Stimulated activated CD4-positive, alpha-beta T cell treated with anti-CD3 and anti-CD28 coated beads, Interleukin-15, amount 100 ng/mL, for 48 hours (primary cell): ENCODE measurements at regions not wholly inside any gene's neighbourhood (a gene's known extent, or its start where the extent isn't known, plus 50 kb on each side); places are given as distances from the start of the nearest gene placed in this dataset.
"Not testable (repeated sequence)": the region's sequence is repeated elsewhere in the genome, so short reads cannot be mapped to it uniquely, and the experiment has no call there.

Experiments
- DNase-seq, 2 donors: peaks; one replicate each; pipeline ENCODE4 v3.0.0-alpha.2; 2020; ENCODE audit warnings: low read depth in 2 of 2

DNA sequence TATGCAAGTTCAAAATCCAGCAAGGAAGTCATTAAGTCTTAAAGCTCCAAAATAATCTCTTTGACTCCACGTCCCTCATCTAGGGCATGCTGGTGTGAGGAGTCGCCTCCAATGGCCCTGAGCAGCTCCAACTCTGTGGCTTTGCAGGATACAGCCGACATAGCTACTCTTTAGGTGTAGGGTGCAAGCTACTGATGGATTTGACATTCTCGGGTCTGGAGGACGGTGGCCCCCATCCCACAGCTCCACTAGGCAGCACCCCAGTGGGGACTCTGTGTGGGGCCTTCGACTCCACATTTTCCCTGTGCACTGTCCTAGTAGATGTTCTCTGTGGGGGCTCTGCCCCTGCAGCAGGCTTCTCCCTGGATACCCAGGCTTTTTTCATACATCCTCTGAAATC is 333.2 kb upstream of the FGF13 start:
- no peak for DNase-seq

DNA sequence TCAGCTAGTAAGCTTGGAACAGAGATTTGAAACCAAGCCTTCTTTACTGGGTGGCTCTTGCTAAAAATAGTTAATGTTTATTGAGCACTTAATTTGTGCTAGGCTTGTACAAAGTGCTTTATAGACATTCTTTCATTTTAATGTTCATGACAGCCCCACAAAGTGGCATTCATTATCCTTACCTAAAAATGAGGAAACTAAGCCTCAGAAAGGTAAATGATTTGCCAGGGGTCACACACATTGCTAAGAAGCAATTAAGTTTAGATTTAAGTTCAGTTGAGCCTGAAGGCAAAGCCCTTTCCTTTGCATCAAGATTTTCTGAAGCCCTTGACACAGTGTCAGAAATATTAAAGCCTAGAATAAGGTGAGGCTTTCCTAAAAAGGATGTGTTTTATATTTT is 327.5 kb upstream of the FGF13 start:
- DNase-seq: no peak

DNA sequence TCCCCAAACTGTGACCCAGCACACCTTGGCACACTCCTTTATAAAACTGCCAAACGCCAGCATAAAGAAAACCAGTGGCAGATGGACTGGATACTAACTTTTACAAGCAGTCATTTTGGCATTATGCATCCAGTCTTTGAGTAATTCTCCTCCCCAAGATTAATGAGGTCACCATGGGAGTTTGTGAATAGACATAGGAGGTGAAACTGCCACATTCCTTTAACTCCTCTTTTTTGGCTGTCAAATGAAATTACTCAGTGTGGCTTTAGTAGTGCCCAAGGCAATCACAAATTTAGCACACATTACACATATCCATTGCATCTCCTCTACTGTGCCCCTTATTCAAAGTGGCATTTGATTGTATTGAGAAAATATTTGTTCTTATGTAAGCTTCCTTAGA is 315.3 kb upstream of the FGF13 start:
- DNase-seq: no peak

DNA sequence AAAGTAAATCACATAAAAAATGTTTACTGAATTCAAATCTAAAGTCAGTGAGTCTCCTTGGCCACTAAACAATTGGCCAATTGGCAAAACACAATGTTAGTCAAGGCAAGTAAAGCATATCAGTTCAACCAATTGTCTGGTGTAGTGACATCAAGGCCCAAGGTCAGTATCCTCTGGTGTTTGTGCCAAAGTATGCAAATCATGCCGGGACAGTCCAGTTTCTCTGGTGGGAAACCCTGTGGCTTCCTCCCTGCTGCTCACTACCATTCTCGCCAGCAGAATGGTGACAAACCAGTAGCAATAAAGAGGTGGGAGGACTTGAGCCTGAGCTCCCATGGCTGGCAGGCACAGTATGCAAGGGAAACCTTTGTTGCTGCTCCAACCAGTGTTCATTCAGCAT is 314.9 kb upstream of the FGF13 start:
- DNase-seq: no peak

DNA sequence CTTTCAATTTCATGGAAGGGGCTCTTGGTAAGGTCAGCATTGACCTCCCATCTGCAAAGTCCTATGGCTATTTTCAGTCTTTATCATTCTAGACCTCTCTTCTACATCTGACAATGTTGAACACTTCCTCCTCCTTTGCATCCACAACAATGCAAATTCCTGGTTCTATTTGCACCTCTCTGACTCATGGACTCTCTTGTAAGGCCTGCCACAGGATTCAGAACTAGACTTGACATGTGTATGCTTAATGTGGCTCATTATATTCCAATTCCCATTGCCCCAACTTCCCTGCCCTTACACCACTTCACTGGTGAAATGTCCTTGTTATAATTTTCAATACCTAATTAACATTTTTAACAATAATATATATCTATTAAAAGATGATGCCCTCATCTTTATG is 314.3 kb upstream of the FGF13 start:
- no peak for DNase-seq

DNA sequence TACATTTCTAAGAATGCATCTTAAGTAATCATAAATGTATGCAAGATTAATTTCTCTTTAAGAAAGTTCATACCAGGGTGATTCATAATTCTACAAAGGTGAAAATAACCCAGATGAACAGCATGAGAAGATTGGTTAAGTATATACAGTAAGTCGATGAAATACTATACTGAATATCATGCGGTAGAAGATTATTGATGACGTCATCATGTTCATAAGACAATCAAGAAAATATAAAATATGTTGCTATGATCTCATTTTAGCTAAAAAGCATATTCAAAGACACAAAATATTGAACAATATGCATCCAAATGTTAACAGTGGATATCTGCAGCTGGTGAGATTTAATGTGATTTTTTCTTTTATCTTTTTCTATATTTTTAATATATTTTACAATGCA is 312.0 kb upstream of the FGF13 start:
- DNase-seq: no peak

DNA sequence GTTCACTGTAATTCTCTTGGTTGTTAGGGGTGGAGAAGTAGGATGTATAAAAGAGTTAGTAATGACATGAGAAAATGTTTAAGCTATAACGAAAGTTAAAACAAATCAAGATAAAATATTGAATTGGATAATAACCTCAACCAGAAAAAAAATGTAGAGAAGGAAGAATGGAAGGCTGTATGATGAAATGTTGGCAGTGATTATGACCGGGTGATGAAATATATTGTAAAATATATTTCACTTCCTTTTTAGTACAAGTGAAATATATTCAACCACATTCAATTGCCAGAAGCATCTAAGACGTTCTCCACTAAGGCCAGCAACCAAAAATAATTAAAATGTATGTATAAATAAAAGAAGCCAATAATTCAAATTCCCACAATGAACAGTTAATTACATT is 309.3 kb upstream of the FGF13 start:
- DNase-seq: no peak

DNA sequence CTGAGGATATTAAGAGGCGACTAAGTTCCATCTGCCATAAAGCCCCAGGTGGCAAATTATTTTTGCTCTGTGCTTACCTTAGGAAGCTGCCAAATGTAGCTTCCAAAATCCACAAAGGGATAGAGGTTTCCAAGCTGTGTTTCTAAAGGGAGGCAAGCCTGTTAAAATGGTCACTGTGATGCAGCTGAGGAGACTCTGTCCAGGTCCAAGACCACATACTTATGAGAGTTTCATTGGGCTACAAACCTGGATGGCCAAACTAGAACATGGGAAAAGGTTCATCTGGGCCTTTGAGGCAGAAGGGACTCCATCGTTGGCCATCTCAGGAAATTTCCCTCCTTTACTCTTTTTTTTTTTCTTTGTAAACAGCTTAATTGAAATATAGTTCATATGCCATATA is 306.9 kb upstream of the FGF13 start:
- no peak for DNase-seq

DNA sequence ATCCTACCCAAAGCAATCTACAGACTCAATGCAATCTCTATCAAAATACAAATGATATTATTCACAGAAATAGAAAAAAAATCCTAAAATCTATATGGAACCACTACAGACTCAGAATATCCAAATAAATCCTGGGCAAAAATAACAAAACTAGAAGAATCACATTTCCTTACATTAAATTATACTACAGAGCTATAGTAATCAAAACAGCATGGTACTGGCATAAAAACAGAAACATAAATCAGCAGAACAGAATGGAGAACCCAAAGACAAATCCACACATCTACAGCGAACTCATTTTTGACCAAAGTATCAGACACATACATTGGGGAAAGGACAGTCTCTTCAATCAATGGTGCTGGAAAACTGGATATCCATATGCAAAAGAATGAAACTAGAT is 304.1 kb upstream of the FGF13 start:
- no peak for DNase-seq

DNA sequence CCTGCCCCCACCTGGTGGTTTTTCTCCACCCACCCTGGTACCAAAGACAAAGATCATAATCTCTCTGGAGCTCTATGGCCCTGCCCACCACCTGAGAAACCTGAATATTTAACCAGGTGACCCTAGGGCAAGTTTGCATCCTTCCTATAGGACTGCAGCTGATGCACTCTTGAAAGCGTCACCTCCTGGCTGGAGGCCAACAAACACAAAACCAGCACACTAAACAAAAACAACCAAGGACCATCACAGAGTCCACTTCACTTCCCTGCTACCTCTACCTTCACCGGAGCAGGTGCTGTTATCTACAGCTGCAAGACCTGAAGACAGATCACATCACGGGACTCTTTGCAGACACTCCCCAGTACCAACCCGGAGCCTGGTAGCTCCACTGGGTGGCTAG is 296.7 kb upstream of the FGF13 start:
- DNase-seq: no peak

DNA sequence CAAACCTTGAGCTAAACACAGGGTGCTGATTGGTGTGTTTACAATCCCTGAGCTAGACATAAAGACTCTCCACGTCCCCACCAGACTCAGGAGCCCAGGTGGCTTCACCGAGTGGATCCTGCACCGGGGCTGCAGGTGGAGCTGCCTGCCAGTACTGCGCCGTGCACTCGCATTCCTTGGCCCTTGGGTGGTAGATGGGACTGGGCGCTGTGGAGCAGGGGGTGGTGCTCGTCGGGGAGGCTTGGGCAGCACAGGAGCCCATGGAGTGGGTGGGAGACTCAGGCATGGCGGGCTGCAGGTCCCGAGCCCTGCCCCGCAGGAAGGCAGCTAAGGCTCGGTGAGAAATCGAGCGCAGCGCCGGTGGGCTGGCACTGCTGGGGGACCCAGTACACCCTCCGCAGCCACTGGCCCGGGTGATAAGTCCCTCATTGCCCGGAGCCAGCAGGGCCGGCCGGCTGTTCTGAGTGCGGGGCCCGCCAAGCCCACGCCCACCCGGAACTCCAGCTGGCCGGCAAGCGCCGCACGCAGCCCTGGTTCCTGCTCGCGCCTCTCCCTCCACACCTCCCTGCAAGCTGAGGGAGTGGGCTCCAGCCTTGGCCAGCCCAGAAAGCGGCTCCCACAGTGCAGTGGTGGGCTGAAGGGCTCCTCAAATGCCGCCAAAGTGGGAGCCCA is 292.5 kb upstream of the FGF13 start:
- DNase-seq: not testable (repeated sequence)

DNA sequence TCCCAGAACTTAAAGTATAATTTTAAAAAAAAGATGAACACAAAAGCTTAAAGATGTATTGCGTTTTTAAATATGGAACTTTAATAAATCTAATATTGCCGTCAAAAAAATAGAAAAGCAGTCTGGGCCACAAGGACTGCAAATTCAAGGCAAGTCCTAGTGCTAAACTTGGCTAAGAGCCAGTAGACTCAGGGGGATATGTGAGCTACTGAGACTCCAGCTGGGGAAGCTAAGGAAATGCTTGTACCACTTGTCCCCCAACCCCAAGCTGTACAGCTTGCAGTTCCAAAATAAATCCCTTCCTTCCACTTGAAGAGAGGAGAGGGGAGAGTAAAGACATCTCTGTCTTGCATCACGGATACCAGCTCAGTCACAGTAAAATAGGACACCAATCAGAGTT is 290.8 kb upstream of the FGF13 start:
- no peak for DNase-seq

DNA sequence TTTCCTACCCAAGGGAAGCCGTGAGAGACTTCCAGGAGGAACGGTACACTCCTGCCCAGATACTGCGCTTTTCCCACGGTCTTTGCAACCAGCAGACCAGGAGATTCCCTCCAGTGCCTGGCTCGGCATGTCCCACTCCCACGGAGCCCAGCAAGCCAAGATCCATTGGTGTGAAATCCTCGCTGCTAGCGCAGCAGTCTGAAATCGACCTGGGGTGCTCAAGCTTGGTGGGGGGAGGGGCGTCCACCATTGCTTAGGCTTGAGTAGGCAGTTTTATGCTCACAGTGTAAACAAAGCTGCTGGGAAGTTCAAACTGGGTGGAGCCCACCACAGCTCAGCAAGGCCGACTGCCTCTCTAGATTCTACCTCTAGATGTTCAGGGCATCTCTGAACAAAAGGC is 284.8 kb upstream of the FGF13 start:
- DNase-seq: no peak

DNA sequence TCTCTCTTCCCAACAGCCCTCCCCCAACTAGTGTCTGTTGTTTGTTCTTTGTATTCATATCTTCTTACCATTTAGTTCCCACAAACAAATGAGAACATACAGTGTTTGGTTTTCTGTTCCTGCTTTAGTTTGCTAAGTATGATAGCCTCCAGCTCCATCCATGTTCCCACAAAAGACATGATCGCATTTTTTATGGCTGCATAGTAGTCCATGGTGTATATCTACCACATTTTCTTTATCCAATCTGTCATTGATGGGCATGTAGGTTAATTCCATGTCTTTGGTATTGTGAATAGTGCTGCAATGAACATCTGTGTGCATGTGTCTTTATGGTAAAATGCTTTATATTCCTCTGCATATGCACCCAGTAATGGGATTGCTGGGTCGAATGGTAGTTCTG is 283.9 kb upstream of the FGF13 start:
- DNase-seq: no peak

DNA sequence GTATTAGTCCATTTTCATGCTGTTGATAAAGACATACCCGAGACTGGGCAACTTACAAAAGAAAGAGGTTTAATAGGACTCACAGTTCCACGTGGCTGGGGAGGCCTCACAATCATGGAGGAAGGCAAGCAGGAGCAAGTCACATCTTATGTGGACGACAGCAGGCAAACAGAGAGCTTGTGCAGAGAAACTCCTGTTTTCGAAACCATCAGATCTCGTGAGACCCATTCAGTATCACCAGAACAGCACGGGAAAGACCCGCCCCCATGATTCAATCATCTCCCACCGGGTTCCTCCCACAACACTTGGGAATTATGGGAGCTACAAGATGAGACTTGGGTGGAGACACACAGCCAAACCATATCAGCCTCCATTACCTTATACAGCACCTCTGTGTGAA is 278.9 kb upstream of the FGF13 start:
- DNase-seq: not testable (repeated sequence)

DNA sequence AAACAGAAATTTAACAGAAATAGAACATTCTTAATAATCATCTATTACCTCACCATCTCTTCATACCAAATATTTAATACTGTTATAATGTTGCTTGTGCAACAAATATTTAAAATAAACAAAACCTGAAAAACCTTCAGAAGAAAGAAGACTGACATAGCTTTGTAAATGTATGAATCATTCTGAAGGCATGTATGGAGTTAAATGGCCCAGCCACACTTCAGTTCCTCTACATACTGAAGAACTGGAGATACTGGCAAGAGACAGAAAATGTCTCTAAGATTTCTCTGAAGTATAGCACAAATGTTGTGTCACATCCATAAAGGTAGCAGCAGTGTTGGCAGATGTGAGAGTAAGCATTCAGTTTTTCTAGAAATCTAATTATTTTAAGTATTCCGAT is 275.3 kb upstream of the FGF13 start:
- no peak for DNase-seq

DNA sequence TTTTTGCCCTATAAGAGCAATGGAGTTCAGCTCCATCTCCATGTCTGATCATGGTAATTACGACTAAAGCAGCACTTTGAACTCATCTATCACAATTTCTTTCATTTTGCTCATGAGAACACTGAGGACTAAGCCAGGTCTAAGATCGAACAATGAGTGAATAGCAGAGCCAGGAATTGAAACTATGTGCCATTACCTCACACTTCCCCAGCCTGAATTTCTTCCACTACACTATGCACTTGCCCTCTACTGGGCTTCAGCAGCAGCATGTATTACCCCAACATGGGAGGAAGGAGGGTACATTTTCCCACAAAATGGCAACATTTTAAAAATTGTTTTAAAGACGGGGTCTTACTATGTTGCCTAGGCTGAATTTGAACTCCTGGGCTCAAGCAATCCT is 274.7 kb upstream of the FGF13 start:
- no peak for DNase-seq

DNA sequence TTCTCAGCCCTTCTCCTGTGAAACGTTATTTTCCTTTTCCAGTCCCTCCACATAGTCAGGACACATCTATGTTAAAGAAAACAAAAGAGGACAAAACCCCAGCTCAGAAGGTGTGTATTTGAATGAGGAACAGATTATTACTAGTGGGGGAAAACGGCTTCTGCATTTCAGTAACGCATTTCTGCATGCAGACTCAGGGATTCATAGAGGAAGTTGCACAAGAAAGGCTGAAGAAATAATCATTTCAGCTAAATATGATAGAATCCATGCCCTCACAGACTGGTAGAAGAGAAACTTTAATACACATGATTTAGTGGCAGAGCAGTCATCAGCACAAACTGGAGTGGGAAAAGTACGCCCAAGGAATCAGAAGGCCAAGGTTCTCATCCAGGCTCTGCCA is 270.8 kb upstream of the FGF13 start:
- no peak for DNase-seq

DNA sequence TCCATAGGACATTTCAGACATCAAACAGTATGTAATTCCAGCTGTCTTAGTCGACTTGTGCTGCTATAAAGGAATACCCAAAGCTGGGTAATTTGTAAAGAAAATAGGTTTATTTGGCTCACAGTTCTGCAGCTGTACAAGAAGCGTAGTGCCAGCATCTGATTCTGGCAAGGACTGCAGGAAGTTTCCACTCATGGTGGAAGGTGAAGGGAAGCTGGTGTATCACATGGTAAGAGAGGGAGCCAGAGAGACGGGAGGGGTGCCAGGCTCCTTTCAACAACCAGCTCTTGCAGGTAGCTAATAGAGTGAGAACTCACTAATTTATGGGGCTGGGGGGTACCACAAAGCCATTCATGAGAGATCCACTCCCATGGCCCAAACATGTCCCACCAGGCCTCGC is 253.0 kb upstream of the FGF13 start:
- no peak for DNase-seq

DNA sequence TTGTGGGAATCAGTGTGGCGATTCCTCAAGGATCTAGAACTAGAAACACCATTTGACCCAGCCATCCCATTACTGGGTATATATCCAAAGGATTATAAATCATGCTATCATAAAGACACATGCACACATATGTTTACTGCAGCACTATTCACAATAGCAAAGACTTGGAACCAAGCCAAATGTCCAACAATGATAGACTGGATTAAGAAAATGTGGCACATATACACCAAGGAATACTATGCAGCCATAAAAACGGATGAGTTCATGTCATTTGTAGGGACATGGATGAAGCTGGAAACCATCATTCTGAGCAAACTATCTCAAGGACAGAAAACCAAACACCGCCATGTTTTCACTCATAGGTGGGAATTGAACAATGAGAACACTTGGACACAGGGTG is 250.9 kb upstream of the FGF13 start:
- DNase-seq: not testable (repeated sequence)

DNA sequence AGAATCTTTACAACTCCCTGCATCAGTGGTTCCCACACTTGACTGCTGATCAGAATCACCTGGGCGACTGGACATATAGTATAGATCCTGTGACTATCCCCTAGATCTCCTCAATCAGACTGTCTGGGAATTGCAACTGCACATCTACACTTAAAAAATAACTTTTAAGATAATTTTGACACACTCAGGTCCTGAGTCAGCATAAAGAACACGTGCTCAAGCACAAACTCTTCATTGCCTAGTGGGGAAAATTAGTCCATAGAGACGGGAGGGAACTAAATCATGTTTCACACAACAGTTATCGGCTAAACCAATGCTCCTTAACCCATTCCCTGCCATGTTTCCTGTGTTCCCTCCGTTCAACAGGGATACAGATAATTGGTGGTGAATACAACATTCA is 243.5 kb upstream of the FGF13 start:
- DNase-seq: no peak

DNA sequence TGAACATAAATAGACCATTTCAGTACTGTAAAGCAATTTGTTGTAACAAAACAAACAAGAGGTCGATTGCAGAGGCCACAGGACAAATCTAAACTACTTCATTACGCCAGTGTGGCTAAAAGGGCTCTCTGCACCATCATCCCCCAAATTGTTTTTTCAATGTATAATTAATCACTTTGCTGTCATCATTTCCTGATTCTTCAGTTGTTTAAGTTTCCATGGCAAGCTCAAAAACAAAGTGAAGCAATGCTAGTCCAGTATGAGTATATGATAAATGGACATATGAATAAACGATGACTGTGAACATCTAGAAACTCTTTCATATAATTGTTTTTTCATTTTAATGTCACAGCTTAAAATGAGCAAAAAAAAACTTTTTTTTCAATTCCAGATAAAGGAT is 235.4 kb upstream of the FGF13 start:
- no peak for DNase-seq

DNA sequence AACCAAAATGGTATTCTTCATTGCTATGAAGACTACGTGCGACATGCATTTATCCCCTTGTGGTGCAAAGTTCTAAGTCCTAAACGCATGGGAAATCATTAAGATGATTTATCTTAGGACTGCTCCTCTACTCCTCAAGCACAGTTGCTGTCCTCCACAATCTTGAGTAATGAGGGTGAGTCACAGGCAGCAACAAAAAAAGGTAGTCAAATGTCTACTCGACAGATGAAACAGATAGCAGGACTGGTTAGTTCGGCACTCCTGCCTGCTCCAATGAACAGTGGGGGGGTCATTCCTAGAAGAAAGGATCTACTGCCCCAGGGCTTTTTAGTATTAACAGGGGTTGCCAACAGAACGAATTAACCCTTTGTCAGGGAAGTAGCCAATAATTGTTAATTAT is 233.7 kb upstream of the FGF13 start:
- no peak for DNase-seq

DNA sequence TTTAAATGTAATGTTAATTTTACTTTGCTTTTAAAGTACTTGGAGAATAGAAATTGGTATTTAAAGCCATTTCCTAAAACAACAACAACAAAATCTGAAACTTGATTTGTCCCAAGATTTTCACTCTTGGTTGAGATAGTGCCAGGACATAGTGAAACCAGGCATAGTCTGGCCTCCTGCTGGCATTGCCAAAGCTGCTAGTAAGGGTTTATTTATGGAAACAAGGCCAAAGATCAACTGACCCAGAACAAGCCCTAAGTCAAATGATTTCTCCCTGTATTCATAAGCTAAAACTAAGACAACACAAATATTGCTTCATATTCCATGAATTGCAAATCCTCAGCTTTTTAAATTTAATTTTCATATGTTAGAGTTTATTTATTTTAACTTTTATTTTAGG is 227.5 kb upstream of the FGF13 start:
- DNase-seq: no peak

DNA sequence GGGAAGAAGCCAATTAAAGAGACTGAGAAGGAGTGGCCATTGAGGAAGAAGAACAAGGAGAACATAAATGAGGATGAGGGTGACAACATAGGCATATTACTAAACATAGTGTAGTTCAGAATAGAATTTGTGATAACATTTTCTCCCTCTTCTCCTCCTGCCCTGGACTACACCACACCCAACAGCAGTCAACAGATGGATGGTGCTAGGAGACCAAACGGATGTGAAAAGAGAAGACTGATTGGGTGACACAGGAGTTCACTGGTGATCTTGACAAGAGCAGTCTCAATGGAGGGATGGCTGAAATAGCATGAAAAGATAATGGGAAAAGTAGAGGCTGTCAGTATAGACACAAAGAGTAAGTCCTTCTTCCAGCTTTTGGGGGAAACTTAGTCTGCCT is 226.5 kb upstream of the FGF13 start:
- DNase-seq: no peak
